Nucleus accumbens (tissue), 56 donors: ENCODE measurements at regions not wholly inside any gene's neighbourhood (a gene's known extent, or its start where the extent isn't known, plus 50 kb on each side); places are given as distances from the start of the nearest gene placed in this dataset.

Experiments used
- DNase-seq, 56 donors: peaks; one replicate each; lab custom pipeline; 2025; lab: John Stamatoyannopoulos, UW

DNA sequence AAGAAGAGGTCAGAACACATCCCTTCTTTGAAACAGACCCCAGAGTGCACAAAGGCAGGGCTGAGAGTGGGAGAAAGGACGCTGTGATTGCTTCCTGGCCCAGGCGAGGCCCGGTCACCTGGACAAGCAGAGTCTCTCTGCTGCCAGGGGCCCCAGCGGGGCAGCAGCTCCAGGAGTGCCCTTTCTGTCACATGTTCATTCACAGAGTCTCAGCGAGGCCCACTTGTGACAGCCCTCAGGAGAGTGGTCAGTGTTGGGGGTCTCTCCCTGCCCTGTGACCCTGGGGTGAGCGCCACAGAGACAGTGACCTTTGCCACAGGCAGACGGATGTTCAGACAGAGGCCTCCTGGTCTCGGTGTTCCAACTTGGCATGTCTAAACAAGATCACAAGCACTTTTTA lies 130.2 kb upstream of the IRX4 start:
- no peak for DNase-seq

DNA sequence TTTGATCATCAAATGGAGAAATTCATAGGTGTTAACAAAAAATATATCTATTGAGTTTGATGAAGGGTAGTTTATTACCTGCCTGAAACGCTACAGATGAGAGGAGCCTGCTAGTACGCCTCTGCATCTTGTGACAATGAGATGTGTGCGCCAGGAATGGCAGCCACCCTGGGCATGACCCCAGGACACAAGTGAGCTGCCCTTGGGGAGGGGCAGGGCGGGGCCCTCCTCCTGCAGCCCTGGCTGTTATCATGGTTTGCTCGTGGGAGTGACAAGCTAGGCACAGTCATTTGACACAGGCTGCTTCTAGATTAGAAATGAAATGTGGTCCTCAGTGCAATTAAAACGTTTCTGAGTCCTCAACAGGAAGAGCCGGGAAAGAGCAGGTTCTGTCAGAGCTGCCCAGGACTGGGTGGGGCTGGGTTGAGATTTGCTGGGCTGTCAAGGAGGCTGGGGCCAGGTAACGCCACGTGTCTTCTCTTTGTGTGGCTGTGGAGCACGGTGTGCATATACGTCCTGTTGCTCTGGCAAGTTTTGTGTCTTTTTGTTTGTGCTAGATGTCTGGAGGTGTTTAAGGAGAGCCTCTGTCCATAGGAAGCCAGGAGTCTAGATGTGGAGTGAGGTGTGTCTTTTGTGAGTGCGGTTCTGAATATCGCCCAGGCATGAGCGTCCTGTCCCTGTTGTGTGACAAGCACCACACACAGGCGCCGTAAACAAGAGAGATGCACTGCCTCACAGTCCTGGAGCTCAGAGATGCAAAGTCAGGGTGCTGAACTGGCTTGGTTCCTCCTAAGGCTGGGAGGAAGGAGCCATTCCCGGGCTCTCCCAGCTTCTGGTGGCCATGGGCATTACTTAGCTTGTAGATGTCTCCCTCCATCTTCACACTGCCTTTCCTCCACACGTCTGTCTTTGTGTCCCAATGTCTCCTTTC lies 129.0 kb upstream of the IRX4 start:
- DNase-seq, result no peak

DNA sequence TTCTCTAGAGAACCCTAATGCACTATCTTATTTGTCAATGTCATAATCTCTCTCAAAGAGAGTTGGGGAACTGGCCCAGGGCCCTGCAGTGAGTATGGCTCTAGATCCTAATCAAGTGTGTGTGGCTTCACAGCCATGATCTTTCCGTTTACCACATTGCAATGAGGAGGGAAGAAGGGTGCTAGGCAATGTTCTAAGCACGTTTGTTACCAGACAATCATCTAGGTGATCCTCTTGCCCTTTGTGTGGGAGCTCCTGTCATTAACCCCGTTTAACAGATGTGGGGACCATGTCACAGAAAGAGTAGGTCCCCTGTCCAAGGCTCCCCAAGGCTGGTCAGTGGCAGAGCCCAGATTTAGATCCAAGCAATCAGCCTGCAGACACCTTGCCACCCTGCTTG lies 128.2 kb upstream of the IRX4 start:
- no peak for DNase-seq

DNA sequence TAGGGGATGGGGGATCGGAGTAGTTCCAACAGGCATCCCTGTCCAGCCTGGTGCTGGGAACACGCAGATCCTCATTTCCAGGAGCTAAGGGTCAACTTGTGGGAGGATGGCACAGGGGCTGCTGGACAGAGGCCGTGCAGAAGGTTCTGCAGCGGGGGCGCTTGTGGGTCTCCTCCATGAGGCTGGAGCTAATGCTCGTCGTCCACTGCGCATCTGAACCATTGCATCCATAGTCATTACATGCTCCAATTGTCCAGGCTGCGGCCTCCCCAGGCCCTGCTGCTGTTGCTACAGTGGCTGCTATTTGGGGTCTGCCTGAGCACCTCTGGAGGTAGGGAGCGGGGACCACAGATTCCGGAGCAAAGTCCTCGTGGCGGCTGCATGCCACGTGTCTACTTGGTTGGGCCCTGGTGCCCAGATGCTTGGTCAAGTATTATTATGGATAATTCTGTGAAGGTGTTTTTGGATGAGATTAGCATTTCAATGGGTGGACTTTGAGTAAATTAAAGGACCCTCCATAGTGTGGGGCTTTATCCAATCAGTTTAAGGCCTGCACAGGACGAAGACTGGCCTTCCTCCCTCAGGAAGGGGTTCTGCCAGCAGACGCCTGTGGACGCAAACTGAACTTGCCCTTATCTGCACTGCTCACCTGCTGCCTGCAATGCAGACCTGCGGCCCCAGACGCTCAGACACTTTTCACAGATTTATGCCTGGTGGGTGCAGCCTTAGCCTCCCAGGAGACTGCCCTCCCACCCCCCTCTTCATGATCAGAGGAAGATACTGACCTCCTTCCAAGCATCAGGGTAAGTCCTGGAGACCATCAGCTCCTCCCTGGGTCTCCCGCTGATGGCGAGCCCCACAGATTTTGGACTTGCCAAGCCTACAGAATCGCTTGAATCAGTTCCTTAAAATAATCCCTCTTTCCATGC lies 127.5 kb upstream of the IRX4 start:
- DNase-seq, result no peak

DNA sequence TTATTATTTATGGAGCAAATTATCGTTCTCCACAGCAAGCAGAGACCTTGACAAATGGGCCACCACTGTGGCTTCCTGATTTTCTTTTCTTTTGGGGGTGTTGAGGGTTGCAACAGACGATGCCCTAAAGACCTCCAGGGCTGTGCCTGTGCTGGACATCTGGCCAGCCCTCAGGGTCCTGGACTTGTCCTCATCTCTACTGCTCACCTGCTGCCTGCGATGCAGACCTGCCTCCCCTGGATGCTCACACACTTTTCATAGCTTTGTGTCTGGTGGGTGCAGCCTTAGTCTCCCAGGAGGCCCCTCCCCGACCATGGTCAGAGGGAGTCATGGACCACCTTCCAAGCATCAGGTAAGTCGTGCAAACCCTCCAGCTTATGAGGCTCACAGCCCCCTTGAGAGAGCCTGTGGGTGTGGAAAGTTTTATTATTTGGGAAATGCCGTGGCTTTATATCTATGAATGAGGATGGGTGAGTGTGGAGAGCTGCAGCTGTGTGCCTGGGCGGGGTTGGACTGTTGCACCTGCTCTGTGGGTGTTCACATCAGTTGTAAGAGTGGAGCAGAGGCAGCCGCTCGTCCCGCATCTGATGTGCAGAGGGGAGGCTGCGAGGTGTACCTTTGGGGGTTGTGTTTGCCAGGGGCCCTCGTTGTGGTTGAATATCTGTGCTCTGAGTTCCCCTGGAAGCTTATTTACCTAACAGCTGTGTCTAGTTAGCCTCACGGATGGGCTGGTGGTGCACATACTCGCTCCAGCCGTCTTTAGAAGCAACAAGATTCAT lies 126.3 kb upstream of the IRX4 start:
- DNase-seq, result no peak

DNA sequence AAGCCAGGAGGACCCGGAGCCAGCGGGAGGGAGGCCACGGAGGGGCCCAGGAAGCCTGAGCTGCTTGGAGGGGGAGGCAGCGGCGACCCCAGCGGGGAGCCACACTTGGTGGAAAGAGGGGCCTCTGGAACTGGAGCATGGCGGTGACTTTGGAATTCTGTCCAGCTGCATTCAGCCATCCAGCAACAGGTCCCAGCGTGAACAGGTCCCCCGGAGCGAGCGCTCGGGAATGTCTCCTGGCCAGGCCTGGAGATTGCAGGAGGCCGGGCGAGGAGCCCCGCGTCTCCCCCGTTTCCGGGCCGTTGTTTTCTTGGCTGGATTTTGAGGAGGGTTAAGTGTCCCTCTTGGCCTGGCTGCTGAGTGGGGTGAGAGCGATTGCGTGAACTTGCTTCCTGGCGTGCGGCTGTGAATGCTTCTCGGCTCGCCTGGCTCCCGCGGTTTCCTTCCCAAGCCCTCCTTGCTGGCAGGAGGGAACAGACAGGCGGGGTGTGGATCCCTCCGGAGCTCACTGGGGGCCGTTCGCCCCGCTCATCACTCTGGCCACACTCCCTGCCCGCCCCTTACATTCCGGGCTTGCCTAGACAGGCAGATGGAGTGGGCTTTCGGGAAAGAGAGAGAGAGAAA lies 125.3 kb upstream of the IRX4 start:
- no peak for DNase-seq

DNA sequence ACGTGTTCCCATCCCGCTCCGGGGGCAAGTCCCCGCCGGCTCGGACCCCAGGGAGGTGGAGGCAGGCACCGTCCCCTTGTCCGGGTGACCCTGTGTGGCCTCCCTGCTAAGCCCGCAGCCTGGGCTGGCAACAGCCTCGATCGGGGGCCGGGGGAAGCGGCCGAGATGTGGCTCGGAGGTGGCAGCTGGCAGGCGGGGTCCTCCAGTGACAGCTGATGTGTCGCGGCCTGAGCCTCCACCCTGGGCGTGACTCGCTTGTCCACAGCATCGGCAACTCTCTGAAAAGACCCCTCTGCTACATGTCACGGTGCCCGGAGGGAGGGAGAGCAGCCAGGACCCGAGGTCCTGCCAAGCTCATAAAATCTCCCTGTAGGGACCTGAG lies 124.8 kb upstream of the IRX4 start:
- no peak for DNase-seq

DNA sequence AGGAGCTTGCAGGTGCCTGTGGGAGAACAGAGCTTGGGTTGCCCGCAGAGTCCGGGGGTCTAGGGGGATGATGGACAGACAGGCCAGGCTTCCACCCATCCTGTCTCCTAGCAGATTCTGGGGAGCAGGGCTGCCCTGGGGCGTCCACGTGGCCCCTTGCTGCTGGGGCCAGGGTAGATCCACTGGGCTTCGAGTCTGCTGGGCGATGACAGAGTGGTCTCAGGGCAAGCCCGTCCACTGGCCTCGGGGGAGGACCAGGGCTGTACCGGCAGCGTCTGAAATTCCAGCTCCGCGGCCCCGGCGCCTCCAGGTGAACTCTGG lies 124.2 kb upstream of the IRX4 start:
- no peak for DNase-seq

DNA sequence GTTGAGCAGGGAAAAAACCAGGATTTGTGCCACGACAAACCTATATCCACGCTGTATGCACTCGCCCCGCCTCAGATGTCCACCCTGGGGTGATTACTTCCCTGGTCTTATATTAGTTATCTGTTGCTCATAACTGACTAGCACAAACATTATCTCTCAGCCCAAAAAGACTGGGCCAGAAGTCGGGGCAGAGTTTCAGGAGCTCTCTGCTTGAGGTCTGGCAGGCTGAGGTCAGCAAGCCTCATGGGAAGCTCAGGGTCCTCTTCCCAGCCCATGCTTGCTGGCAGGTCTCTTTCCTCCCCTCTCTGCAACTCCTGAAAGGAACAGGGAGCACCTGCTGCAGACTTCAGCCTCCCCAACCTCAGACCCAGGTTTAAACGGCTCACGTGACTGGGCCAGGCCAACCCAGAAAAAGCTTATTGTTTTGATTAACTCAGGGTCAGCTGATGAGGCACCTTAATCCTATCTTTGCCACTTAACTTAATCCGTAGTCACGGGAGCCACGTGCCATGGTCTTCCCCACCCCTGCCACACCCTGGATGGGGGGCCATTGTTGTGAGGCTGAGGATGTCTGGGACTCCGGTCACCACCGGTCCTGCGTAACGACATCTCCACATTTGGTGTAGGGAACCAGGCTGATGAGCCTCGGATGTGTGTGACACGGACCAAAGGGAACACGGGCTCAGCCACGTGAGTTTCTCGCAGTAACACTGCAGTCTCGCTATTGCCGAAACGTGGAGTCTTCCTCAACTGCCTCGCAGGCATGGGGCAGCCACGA lies 123.7 kb upstream of the IRX4 start:
- no peak for DNase-seq

DNA sequence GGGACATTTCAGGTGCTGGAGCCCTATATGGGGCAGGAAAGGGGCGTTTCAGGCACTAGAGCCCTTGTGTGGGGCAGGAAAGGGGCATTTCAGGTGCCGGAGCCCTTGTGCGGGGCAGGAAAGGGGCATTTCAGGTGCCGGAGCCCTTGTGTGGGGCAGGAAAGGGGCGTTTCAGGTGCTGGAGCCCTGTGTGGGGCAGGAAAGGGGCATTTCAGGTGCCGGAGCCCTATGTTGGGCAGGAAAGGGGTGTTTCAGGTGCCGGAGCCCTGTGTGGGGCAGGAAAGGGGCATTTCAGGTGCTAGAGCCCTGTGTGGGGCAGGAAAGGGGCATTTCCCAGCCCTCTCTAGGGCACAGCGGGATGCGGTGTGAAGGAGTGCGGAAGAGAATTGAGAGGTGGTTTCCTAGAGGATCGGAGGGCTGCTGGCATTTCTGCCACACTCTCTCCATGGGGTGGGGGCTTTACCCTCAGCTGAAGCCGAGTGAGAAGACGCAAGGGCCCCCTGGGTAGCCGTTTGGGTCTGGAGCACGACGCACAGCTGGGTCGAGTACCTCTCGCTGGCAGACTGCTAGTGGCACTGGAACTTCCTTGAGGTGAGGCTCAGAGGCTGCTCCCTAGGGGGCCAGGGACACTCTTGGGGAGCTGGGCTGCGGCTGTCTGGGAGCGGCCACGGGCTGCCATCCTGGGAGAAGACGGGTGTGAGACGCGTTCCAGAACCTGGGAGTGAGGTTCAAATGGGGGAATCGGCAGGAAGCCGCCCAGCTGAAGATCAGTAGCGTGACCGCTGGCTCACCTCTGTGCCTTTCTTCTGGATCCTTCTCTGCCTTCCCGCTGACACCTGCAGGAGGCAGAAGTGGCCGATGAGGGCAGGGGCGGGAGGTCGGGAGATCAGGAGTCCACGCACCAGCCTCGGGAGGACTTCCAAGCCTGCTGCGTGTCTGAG lies 122.6 kb upstream of the IRX4 start:
- no peak for DNase-seq

DNA sequence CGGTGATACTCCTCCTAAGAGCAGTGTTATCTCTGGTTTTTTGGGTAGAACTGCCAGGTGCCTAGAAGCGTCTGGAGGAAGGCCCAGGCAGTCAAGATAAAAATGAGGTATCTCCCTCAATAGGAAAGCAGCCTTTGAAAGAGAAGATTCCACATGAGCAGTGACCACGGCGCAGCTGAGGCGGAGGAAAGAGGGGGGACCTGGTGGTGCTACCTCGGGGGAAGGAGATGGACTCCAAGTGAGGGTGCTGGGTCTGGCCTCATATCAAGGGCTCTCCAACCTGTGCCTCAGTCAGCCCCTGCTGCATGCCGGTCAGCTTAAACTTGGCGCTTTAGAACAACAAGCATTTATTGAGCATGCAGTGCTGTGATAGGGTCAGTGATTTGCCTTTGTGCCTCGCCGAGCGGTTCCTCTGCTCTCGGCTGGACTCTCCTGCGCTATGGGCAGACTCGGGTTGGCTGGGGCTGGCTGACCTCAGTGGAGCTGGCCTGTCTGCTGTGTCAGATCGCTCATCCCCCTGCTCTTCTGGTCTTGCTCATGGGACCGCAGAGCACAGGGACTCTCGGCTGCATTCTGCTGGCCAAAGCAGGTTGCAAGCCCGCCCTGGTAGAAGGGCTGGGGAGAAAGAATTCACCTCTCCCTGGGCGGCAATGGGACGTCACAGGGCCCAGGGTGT lies 121.1 kb upstream of the IRX4 start:
- DNase-seq, result no peak

DNA sequence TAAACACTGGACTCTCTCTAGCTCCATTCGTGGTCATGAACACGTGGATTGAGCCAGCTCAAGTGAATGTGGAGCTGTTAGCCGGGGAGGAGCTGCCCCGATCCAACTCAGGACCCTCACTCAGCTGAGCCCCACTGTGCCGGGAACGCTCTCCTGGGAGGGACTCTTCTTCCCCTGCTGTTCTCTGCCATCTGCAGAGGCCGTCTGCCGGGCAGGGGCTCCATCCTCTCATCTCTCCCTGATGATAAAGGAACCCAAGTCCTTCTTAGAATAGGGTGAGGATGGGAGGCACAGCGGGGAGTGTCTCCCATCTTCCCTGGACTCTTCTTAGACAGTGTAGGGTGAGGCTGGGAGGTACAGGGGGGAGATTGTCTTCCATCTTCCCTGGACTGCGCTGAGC lies 120.5 kb upstream of the IRX4 start:
- DNase-seq, result no peak

DNA sequence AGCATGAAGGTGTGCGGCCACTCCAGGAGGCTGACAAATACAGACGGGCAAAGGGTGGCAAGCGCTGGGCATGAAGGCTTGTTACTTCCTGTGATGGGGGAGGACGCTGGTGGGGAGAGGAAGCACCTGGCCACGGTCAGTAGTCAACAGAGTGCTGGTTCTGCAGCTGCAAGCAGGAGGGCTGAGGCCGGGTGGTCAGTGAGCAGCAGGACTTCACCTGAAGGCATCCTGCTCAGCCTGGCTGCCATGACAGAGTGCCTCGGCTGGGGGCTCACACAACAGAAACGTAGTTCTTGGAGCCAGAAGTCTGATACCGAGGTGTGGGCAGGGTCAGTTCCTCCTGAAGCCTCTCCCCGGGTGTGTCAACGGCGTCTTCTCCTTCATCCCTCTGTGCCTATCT lies 118.6 kb upstream of the IRX4 start:
- no peak for DNase-seq

DNA sequence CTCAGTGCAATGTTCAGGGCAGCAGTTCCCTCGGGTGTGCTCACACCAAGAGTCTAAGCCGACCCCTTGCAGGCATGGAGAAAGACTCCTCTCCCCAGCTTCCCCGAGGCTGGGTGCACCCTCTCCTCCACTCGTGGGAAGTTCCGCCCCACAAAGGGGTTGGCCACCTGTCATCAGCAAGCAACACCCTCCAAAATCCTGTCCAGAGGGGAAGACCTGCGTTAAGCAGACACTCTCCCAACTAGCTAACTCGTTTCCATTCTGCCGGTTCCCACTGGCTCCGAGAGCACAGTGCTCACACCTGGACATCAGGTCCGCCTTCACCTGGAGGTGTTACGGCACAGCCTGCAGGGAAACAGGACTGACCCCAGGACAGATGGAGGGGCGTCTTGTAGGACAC lies 117.9 kb upstream of the IRX4 start:
- DNase-seq, result no peak

DNA sequence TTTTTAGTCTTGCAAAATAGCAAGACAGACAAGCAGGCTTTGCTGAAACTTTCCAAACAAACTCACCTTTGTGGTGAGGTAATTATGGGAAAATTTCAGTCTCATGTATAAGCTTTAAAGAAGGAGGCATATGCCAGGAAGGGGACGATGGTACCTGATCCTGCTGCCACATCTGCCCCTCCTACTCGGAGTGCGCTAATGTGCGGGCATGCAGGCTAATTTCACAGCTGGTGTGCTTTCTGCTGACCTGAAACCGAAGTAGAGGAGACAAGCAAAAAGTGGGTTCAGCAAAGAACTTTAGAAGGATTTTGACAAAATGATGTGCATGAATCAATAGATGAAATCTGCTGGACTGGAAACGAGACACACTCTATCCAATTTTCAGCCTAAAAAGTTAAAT lies 117.1 kb upstream of the IRX4 start:
- DNase-seq, result no peak

DNA sequence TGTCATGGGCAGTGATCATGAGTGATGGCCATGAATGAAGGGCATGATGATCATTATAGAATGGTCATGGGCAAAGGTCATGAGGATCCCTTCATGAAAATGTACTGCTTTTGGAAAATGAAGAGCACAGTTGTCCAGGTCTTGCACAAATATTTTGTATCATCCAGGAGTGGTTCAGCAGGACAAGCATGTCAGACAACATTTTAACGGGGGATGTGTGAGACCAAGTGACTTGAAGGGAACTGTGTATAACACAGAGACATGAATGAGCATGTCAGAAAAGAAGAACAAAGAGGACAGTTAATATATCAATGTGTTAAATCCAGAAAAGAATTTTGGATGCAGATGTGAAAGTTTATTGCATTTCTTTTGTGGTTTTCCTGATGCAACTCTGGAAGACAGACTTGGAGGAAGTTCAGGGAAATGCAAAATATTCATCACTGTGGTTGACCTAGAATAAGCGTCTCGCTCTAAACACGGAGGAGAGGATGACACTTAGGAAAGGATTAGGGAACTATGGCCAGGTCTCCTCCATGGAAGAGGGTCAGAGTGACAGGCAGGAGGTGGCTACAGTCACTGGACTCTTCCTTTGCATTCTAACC lies 116.1 kb upstream of the IRX4 start:
- DNase-seq, result no peak

DNA sequence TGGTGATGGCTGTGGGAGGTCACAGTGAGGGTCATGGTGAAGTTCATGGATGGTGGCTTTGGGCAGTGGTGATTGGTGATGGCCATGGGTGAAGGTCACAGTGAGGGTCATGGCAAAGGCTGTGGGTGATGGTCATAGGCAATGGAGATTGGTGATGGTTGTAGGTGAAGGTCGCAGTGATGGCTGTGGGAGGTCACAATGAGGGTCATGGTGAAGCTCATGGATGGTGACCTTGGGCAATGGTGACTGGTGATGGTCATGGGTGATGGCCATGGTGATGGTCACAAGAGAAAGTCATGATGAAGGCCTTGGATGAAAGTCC lies 115.6 kb upstream of the IRX4 start:
- DNase-seq, result no peak
